GM18909 (cell line): ENCODE measurements at regions not wholly inside any gene's neighbourhood (a gene's known extent, or its start where the extent isn't known, plus 50 kb on each side); places are given as distances from the start of the nearest gene placed in this dataset.

Experiments
- ATAC-seq: cut with Tn5 transposase; IDR thresholded peaks from one replicate; pipeline ENCODE4 v1.9.1; 2021; ENCODE audit warnings: mild to moderate bottlenecking; ENCODE audit not compliant: unreplicated experiment, poor library complexity

DNA sequence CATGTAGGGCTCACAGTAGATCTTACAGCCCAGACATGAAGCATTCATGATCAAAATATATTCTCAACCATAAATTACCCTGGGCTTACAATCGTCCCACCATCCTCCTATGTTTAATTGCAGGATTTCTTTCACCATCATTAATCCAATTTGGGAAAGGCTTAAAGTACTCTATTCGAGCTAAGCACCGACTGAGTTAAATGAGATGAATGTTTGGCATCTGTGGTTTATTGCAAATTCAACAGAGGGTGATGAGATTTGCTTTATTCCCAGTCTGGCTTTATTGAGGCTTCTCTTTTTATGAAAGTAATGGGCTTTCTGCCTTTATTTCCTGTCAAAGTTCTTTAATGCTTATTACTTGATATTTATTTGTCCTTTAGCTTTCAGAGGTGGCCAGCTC is 159.0 kb downstream of the METTL4 start:
- no peak for ATAC-seq

- ATAC-seq = no peak
Measured at GRCh38 chr18:2412996-2413751, 158.1 kb downstream of the METTL4 start.

- no peak for ATAC-seq
Measured at GRCh38 chr18:2414235-2414634, 157.1 kb downstream of the METTL4 start.

DNA sequence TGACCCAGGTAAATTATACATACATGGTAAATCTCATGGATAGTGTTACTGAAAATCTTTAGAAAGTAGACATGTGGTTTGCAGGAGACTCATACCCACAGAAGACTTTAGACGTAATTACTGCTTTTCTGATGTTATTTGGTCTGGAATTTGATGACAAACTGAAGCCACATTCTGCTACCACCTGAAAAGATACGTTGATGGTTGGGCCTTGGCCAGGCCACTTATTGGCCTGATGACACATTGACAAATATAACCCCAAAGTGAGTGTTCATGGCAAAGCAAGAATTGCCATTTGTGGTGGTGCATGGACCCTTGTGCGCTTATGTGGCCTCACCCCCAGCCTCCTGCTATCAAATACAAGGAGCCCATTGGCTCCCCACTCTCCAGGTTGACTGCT is 155.6 kb downstream of the METTL4 start:
- ATAC-seq = no peak

- ATAC-seq = no peak
Measured at GRCh38 chr18:2417861-2418610, 153.3 kb downstream of the METTL4 start.

GRCh38 chr18:2420367-2420766 is 150.9 kb downstream of the METTL4 start:
- ATAC-seq = no peak

- no peak for ATAC-seq
Measured at GRCh38 chr18:2423761-2424160, 147.5 kb downstream of the METTL4 start.

DNA sequence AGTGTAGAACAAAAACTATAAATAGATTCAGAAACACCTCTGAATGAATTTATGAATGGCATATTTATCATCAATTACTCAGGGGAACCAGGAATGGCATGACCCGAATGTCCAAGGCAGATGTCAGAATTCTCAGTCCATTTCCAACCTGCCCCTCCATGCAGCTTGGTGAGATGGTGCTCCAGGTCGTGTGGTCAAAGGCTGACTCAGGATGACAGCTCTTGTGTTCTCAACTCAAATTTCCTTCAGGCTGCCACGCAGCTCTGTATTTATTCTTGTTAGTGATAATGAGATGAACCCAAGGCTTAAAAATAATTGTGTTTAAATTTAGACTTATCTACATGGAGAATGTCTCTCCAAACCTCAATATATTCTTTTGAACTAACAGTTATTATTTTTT is 146.9 kb downstream of the METTL4 start:
- no peak for ATAC-seq

- ATAC-seq = no peak
Measured at GRCh38 chr18:2425426-2426317, 145.6 kb downstream of the METTL4 start.

- no peak for ATAC-seq
Measured at GRCh38 chr18:2430191-2430590, 141.1 kb downstream of the METTL4 start.

DNA sequence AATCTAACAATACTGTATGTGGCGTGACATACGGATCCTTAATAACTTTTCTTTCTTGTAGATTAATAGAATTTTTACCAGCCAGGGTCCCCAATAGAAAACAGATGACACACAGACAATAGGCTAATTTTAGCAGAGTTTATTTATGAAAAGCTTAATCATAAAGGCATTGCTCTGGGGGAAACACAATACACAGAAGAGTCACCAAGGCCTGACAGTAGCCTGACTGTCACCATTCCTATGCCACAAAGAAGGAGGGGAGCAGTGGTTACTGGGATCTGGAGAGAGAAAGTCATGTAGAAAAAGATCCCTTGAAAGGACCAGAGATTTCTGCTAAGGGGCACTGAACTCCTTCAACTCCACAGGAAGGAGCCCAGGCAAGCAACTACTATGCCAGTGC is 139.5 kb downstream of the METTL4 start:
- no peak for ATAC-seq

DNA sequence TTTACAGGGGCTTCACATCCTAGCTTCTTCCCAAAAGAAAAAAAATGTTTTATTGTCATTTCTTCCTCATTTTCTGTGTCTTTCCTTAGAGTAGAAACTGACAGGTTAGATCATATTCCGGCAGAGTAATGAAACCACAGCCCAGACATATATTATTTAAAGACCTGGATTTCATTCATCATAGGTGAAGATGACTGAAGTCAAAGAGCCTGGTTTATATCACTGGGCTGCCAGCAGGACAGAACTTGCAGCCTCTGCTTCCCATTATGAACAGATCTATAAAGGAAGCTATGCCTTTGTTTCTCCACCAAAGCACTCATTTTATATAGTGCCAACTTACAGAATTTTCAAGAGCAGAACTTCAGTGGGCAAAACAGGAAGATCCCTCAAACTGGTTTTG is 137.9 kb downstream of the METTL4 start:
- no peak for ATAC-seq

DNA sequence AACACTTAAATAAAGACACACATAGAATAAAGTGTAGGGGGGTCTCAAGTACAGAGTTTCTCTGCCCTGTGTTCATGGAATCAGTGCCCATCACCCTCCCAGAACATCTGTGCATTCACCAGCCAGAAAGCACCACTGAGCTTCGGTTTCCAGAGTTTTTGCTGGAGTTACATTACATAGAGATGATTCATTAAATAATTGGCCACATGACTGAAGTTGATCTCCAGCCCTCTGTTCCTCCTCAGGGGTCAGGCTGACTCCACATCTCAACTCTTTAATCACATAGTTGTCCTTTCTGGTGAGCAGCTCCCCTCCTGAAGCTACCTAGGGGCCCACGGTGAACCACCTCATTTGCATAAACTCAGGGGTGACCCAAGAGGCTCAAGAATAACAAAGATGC is 129.8 kb downstream of the METTL4 start:
- ATAC-seq = no peak

DNA sequence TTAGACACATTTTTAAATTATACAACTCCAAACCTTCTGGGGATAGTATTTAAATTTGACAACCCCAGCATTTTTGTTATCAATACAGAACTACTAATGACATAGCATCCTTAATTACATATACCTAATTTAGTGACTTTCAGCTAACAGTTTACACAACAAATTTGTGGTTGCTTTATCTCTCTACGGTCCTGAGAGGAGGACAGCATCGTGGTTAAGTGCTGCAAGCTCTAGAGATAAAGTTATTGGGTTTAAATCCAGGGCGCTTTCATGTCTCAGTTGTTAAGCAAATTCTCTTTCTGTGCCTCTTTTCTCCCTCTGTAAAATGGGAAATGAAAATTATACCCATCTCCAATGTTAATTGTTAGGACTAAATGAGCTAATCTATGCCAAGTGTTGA is 129.3 kb downstream of the METTL4 start:
- ATAC-seq = no peak

DNA sequence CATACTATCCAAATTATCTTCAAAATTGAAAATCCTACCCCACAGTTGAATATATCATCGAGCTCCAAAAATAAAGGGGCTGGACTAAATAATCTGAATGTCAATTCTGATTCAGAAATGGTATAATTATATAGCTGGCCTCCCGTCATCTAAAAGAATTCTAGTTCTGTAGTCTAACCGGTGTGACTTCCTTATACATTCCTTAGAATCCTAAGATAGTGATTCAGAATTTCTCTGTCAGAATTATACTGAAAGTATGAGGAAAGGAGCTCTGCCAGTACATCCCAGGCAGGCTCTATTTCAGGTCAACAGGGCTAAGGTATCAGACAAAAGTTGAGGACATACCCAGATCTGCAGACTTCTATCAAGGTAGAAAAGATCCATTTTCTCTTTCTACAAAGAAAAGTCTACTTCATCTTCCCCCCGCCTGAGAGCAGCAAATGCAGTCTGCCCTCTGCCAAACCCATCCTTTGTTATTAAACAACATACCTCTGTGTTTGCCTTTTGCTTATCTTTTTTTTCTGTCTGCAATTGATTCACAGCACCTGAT is 128.5 kb downstream of the METTL4 start:
- no peak for ATAC-seq

DNA sequence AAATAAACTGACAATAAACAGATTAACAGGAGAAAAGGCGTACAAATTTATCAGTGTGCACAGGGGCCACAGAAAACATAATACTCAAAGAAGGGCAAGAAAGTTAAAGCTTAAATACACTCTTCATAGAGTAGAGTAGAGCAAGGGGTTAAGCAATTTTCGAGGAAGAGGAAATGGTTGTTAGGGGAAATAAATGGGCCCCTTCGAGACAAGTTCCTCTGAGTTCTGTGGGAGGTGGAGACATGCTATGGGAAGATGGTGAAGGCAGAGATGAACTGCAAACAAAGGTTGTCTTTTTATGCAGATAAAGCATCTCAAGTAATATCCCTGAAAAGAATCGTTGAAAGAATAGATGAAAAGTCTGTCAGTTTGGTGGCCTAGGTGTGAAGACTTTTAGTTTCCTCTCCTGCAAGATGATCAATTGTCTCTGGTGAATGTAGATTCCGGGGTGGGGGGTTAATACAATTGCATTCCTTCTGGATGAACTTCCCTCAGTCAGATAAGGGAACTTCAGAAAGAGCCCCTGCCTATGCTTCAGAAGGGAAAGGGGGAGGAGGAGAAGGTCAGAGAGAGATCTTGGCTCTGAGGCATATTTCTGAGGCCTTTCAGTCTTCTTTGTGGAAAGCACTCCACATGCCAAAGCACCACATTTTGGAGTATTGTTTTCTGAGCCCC is 127.0 kb downstream of the METTL4 start:
- ATAC-seq = no peak

GRCh38 chr18:2448565-2449151 is 122.6 kb downstream of the METTL4 start:
- ATAC-seq = no peak

- no peak for ATAC-seq
Measured at GRCh38 chr18:2451556-2451955, 119.7 kb downstream of the METTL4 start.

DNA sequence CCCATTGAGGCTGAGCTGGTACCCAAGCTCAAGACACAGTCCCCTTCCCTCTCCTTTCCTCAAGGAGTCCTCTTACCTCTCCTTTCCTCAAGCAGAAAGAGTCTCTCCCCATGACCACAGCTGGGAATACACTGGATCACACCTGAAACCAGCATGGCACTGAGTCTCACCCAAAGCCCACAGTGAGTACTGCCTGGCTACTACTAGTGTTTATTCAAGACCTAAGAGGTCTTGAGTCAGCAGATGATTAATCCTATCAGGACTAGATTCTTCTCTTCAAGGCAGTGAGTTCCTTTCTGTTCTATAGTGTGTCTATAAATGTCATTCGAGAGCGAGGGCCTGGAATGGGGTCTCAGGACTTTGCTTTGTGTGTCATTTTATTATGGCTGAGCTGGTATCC is 111.4 kb downstream of the METTL4 start:
- ATAC-seq = no peak

- ATAC-seq = no peak
Measured at GRCh38 chr18:2466978-2467377, 104.3 kb downstream of the METTL4 start.
